NT2/D1 (cell line): ENCODE measurements at regions not wholly inside any gene's neighbourhood (a gene's known extent, or its start where the extent isn't known, plus 50 kb on each side); places are given as distances from the start of the nearest gene placed in this dataset.

ENCODE experiments used
- DNase-seq: peaks from one replicate; pipeline ENCODE4 v3.0.0-alpha.2; 2011; ENCODE audit warnings: low read depth, low spot score
- H3K27me3 ChIP-seq: 2 replicates; pipeline ENCODE4 v1.6.0; 2011; ENCODE audit warnings: mild to moderate bottlenecking; ENCODE audit not compliant: insufficient read length, insufficient read depth
- H3K36me3 ChIP-seq: 2 replicates; pipeline ENCODE4 v1.6.1; 2011; ENCODE audit warnings: mild to moderate bottlenecking, low read length, mixed read lengths; ENCODE audit not compliant: insufficient read depth, insufficient read length
- H3K4me1 ChIP-seq: 2 replicates; pipeline ENCODE4 v1.5.1; 2011; ENCODE audit not compliant: insufficient read depth, insufficient read length
- H3K4me3 ChIP-seq: 2 replicates; pipeline ENCODE4 v1.5.1; 2011; ENCODE audit warnings: low read depth; ENCODE audit not compliant: insufficient read length
- H3K9ac ChIP-seq: 2 replicates; pipeline ENCODE4 v1.6.0; 2011; ENCODE audit warnings: low read depth; ENCODE audit not compliant: insufficient read length
- H3K9me3 ChIP-seq: 2 replicates; pipeline ENCODE4 v1.5.1; 2011; ENCODE audit warnings: mild to moderate bottlenecking, low read length; ENCODE audit not compliant: insufficient read depth
- SUZ12 ChIP-seq: IDR thresholded peaks from 2 replicates; pipeline ENCODE4 v1.6.1; 2011; ENCODE audit not compliant: insufficient read length, insufficient read depth; ENCODE audit errors: extremely low read depth
- YY1 ChIP-seq: IDR thresholded peaks from 2 replicates; pipeline ENCODE4 v1.6.1; 2011; ENCODE audit not compliant: insufficient read length, insufficient read depth
- ZNF274 ChIP-seq: IDR thresholded peaks from 2 replicates; pipeline ENCODE4 v1.6.1; 2011; ENCODE audit warnings: mild to moderate bottlenecking, low read depth, low read length

GRCh38 chr1:5637171-5637570 lies 355.1 kb downstream of the NPHP4 start:
- TF ChIP-seq ZNF274 (no peak), YY1 (no peak), SUZ12 (no peak)
- H3K36me3 ChIP-seq, result no peaks in the 10 kb centered on the region
- H3K4me3 ChIP-seq, result no peak overlapping the region
- no peak for DNase-seq
- no peaks in the 10 kb centered on the region for H3K9me3 ChIP-seq
- H3K27me3 ChIP-seq, result no peaks in the 10 kb centered on the region
- H3K4me1 ChIP-seq, result no peaks in the 10 kb centered on the region
- no peak overlapping the region for H3K9ac ChIP-seq

GRCh38 chr1:5634893-5635292 lies 357.3 kb downstream of the NPHP4 start:
- Histone ChIP-seq H3K4me1 (no peaks in the 10 kb centered on the region), H3K27me3 (no peaks in the 10 kb centered on the region), H3K36me3 (no peaks in the 10 kb centered on the region), H3K9me3 (no peaks in the 10 kb centered on the region), H3K9ac (no peak overlapping the region), H3K4me3 (no peak overlapping the region)
- no peak for TF ChIP-seq ZNF274
- no peak for TF ChIP-seq YY1
- TF ChIP-seq SUZ12, result no peak
- no peak for DNase-seq

- Histone ChIP-seq H3K9ac (no peak overlapping the region), H3K9me3 (no peaks in the 10 kb centered on the region), H3K27me3 (no peaks in the 10 kb centered on the region), H3K36me3 (no peaks in the 10 kb centered on the region), H3K4me1 (no peaks in the 10 kb centered on the region), H3K4me3 (no peak overlapping the region)
- DNase-seq, result no peak
- TF ChIP-seq SUZ12, result no peak
- no peak for TF ChIP-seq YY1
- TF ChIP-seq ZNF274, result no peak
Measured at GRCh38 chr1:5632814-5633213, 359.4 kb downstream of the NPHP4 start.

GRCh38 chr1:5632224-5632623 lies 360.0 kb downstream of the NPHP4 start:
- H3K4me3 ChIP-seq, result no peak overlapping the region
- no peaks in the 10 kb centered on the region for H3K4me1 ChIP-seq
- no peaks in the 10 kb centered on the region for H3K9me3 ChIP-seq
- no peaks in the 10 kb centered on the region for H3K36me3 ChIP-seq
- no peaks in the 10 kb centered on the region for H3K27me3 ChIP-seq
- DNase-seq, result no peak
- TF ChIP-seq SUZ12 (no peak), ZNF274 (no peak), YY1 (no peak)
- no peak overlapping the region for H3K9ac ChIP-seq

- TF ChIP-seq ZNF274 (no peak), SUZ12 (no peak), YY1 (no peak)
- H3K4me3 ChIP-seq, result no peak overlapping the region
- H3K36me3 ChIP-seq, result no peaks in the 10 kb centered on the region
- no peaks in the 10 kb centered on the region for H3K4me1 ChIP-seq
- no peaks in the 10 kb centered on the region for H3K9me3 ChIP-seq
- H3K9ac ChIP-seq, result no peak overlapping the region
- no peak for DNase-seq
- H3K27me3 ChIP-seq, result no peaks in the 10 kb centered on the region
Measured at GRCh38 chr1:5628416-5628815, 363.8 kb downstream of the NPHP4 start.

- Histone ChIP-seq H3K36me3 (no peaks in the 10 kb centered on the region), H3K27me3 (no peaks in the 10 kb centered on the region), H3K4me3 (no peak overlapping the region), H3K4me1 (no peaks in the 10 kb centered on the region), H3K9me3 (no peaks in the 10 kb centered on the region), H3K9ac (no peak overlapping the region)
- TF ChIP-seq ZNF274, result no peak
- no peak for TF ChIP-seq SUZ12
- TF ChIP-seq YY1, result no peak
- DNase-seq, result no peak
Measured at GRCh38 chr1:5623399-5623798, 368.8 kb downstream of the NPHP4 start.

GRCh38 chr1:5622412-5622811 lies 369.8 kb downstream of the NPHP4 start:
- Histone ChIP-seq H3K4me1 (no peaks in the 10 kb centered on the region), H3K9ac (no peak overlapping the region), H3K9me3 (no peaks in the 10 kb centered on the region), H3K36me3 (no peaks in the 10 kb centered on the region), H3K27me3 (no peaks in the 10 kb centered on the region), H3K4me3 (no peak overlapping the region)
- no peak for DNase-seq
- no peak for TF ChIP-seq SUZ12
- no peak for TF ChIP-seq ZNF274
- no peak for TF ChIP-seq YY1

- Histone ChIP-seq H3K9ac (no peak overlapping the region), H3K4me1 (no peaks in the 10 kb centered on the region), H3K4me3 (no peak overlapping the region), H3K9me3 (no peaks in the 10 kb centered on the region), H3K27me3 (no peaks in the 10 kb centered on the region), H3K36me3 (no peaks in the 10 kb centered on the region)
- no peak for TF ChIP-seq YY1
- no peak for TF ChIP-seq ZNF274
- TF ChIP-seq SUZ12, result no peak
- DNase-seq, result no peak
Measured at GRCh38 chr1:5621692-5622091, 370.5 kb downstream of the NPHP4 start.
